Ramos (cell line): ENCODE measurements at regions not wholly inside any gene's neighbourhood (a gene's known extent, or its start where the extent isn't known, plus 50 kb on each side); places are given as distances from the start of the nearest gene placed in this dataset.

Source experiments
- in situ Hi-C: fragments of 300-500 bp; cut with MboI; formaldehyde crosslinking; loops from one replicate; pipeline ENCODE4 v1.14.3; 2022; ENCODE audit warnings: low sequenced_read_pairs; ENCODE audit not compliant: unreplicated experiment

GRCh38 chr6:110033101-110033500, 55.0 kb downstream of the GPR6 start:
- in situ Hi-C loops: no loop called here

- in situ Hi-C loops: no loop called here
Measured at GRCh38 chr6:110033749-110034666, 55.9 kb downstream of the GPR6 start.

GRCh38 chr6:110034667-110035036, 56.5 kb downstream of the GPR6 start:
- in situ Hi-C loops: loop anchor here (5.0 kb wide), 1 partner anchor 332 kb away; no protein-coding TSS in a partner anchor

- in situ Hi-C loops: loop anchor here (5.0 kb wide), 1 partner anchor 333 kb away; no protein-coding TSS in a partner anchor
Measured at GRCh38 chr6:110035321-110035720, 57.2 kb downstream of the GPR6 start.

GRCh38 chr6:110036408-110037302, 58.5 kb downstream of the GPR6 start:
- in situ Hi-C loops: loop anchor here (5.0 kb wide), 1 partner anchor 334 kb away; no protein-coding TSS in a partner anchor

- in situ Hi-C loops: loop anchor here (5.0 kb wide), 1 partner anchor 336 kb away; no protein-coding TSS in a partner anchor
Measured at GRCh38 chr6:110037726-110038295, 59.7 kb downstream of the GPR6 start.

GRCh38 chr6:110039364-110039980, 61.4 kb downstream of the GPR6 start:
- in situ Hi-C loops: loop anchor here (5.0 kb wide), 1 partner anchor 337 kb away; no protein-coding TSS in a partner anchor

GRCh38 chr6:110039981-110040383, 61.9 kb downstream of the GPR6 start:
- in situ Hi-C loops: loop anchor here (5.0 to 10.0 kb wide), 3 partner anchors 338 to 515 kb away; no protein-coding TSS in a partner anchor

GRCh38 chr6:110040716-110041115, 62.6 kb downstream of the GPR6 start:
- in situ Hi-C loops: loop anchor here (10.0 kb wide), 2 partner anchors 354 to 516 kb away; no protein-coding TSS in a partner anchor

- in situ Hi-C loops: loop anchor here (10.0 kb wide), 2 partner anchors 354 to 516 kb away; no protein-coding TSS in a partner anchor
Measured at GRCh38 chr6:110041126-110041525, 63.0 kb downstream of the GPR6 start.

GRCh38 chr6:110041830-110042229, 63.7 kb downstream of the GPR6 start:
- in situ Hi-C loops: loop anchor here (10.0 kb wide), 2 partner anchors 353 to 517 kb away; no protein-coding TSS in a partner anchor

- in situ Hi-C loops: loop anchor here (10.0 kb wide), 2 partner anchors 352 to 518 kb away; no protein-coding TSS in a partner anchor
Measured at GRCh38 chr6:110042670-110043296, 64.7 kb downstream of the GPR6 start.

GRCh38 chr6:110043366-110043994, 65.4 kb downstream of the GPR6 start:
- in situ Hi-C loops: loop anchor here (10.0 kb wide), 2 partner anchors 351 to 519 kb away; no protein-coding TSS in a partner anchor

- in situ Hi-C loops: loop anchor here (10.0 kb wide), 2 partner anchors 351 to 519 kb away; no protein-coding TSS in a partner anchor
Measured at GRCh38 chr6:110044096-110044495, 66.0 kb downstream of the GPR6 start.

GRCh38 chr6:110044622-110045021, 66.5 kb downstream of the GPR6 start:
- in situ Hi-C loops: loop anchor here (10.0 kb wide), 2 partner anchors 350 to 520 kb away; no protein-coding TSS in a partner anchor

GRCh38 chr6:110048221-110048875, 70.2 kb downstream of the GPR6 start:
- in situ Hi-C loops: loop anchor here (10.0 kb wide), 2 partner anchors 346 to 524 kb away; no protein-coding TSS in a partner anchor

- in situ Hi-C loops: loop anchor here (10.0 kb wide), 2 partner anchors 345 to 525 kb away; no protein-coding TSS in a partner anchor
Measured at GRCh38 chr6:110049696-110050439, 71.8 kb downstream of the GPR6 start.
